Mesothelial cell of epicardium (in vitro differentiated cells): ENCODE measurements at regions not wholly inside any gene's neighbourhood (a gene's known extent, or its start where the extent isn't known, plus 50 kb on each side); places are given as distances from the start of the nearest gene placed in this dataset.
A peak's percentile ranks its signal among the peaks of the same experiment; 100 is the strongest.

Experiments
- DNase-seq, 2 experiments: peaks; one replicate each; pipeline ENCODE4 v3.0.0; 2021; ENCODE audit warnings: low spot score in 2 of 2; ENCODE audit not compliant: unreplicated experiment in 2 of 2
- H3K27ac Mint-ChIP-seq: 2 replicates; pipeline ENCODE4 v1.8.0; 2021; ENCODE audit warnings: mixed read lengths
- H3K27me3 Mint-ChIP-seq: 2 replicates; pipeline ENCODE4 v1.8.0; 2021; ENCODE audit warnings: low read depth, mixed read lengths
- H3K36me3 Mint-ChIP-seq: 2 replicates; pipeline ENCODE4 v1.8.0; 2021; ENCODE audit warnings: mixed read lengths
- H3K4me1 Mint-ChIP-seq: 2 replicates; pipeline ENCODE4 v1.8.0; 2021; ENCODE audit warnings: mixed read lengths
- H3K4me3 Mint-ChIP-seq: 2 replicates; pipeline ENCODE4 v1.8.0; 2021; ENCODE audit warnings: mild to moderate bottlenecking, moderate library complexity, mixed read lengths
- H3K9me3 Mint-ChIP-seq: 2 replicates; pipeline ENCODE4 v1.8.0; 2021; ENCODE audit warnings: mixed read lengths
- CTCF ChIP-seq: fragments of 200-600 bp; sonication (generic); IDR thresholded peaks from one replicate; pipeline ENCODE4 v1.5.0; 2021; ENCODE audit warnings: antibody characterized with exemption; ENCODE audit not compliant: unreplicated experiment

- no peaks in the 10 kb centered on the region for H3K36me3 Mint-ChIP-seq
- H3K27me3 Mint-ChIP-seq: no peaks in the 10 kb centered on the region
- H3K4me3 Mint-ChIP-seq: no peak overlapping the region
- peaks cover 29% of the 10 kb centered on the region for H3K9me3 Mint-ChIP-seq
- no peak for DNase-seq
- no peak overlapping the region for H3K27ac Mint-ChIP-seq
- no peak for TF ChIP-seq CTCF
- no peaks in the 10 kb centered on the region for H3K4me1 Mint-ChIP-seq
Measured at GRCh38 chr4:160021870-160022269, 919.0 kb downstream of the RAPGEF2 start.

GRCh38 chr4:160026721-160027120 lies 923.8 kb downstream of the RAPGEF2 start:
- TF ChIP-seq CTCF: no peak
- Mint-ChIP-seq H3K4me3 (no peak overlapping the region), H3K27me3 (no peaks in the 10 kb centered on the region), H3K9me3 (peaks cover 12% of the 10 kb centered on the region), H3K27ac (no peak overlapping the region), H3K36me3 (no peaks in the 10 kb centered on the region), H3K4me1 (no peaks in the 10 kb centered on the region)
- DNase-seq: no peak

GRCh38 chr4:160034501-160034900 lies 931.6 kb downstream of the RAPGEF2 start:
- H3K4me3 Mint-ChIP-seq: no peak overlapping the region

GRCh38 chr4:160038615-160039014 lies 935.7 kb downstream of the RAPGEF2 start:
- H3K4me3 Mint-ChIP-seq: no peak overlapping the region
- no peak for DNase-seq
- peaks cover 19% of the 10 kb centered on the region for H3K9me3 Mint-ChIP-seq
- H3K4me1 Mint-ChIP-seq: peaks cover 11% of the 10 kb centered on the region
- peaks cover 3% of the 10 kb centered on the region for H3K36me3 Mint-ChIP-seq
- peak overlapping the region; percentile 76 for H3K27ac Mint-ChIP-seq
- no peaks in the 10 kb centered on the region for H3K27me3 Mint-ChIP-seq
- no peak for TF ChIP-seq CTCF

More at GRCh38 chr4:160034501-160034900, 931.6 kb downstream of the RAPGEF2 start:
- H3K27ac Mint-ChIP-seq: no peak overlapping the region
- peaks cover 3% of the 10 kb centered on the region for H3K36me3 Mint-ChIP-seq
- TF ChIP-seq CTCF: no peak
- DNase-seq: no peak
- H3K9me3 Mint-ChIP-seq: peaks cover 17% of the 10 kb centered on the region
- H3K4me1 Mint-ChIP-seq: peaks cover 11% of the 10 kb centered on the region
- H3K27me3 Mint-ChIP-seq: no peaks in the 10 kb centered on the region

GRCh38 chr4:160044693-160045092 lies 941.8 kb downstream of the RAPGEF2 start:
- Mint-ChIP-seq H3K27me3 (no peaks in the 10 kb centered on the region), H3K36me3 (no peaks in the 10 kb centered on the region), H3K27ac (no peak overlapping the region), H3K4me1 (no peaks in the 10 kb centered on the region), H3K4me3 (no peak overlapping the region), H3K9me3 (peaks cover 38% of the 10 kb centered on the region)
- DNase-seq: no peak
- TF ChIP-seq CTCF: no peak
